GM12872 (cell line): ENCODE measurements at regions not wholly inside any gene's neighbourhood (a gene's known extent, or its start where the extent isn't known, plus 50 kb on each side); places are given as distances from the start of the nearest gene placed in this dataset.

Experiments
- CTCF ChIP-seq: IDR thresholded peaks from 3 replicates; pipeline ENCODE4 v1.5.1; 2011; ENCODE audit warnings: low read depth, mild to moderate bottlenecking, low read length, moderate library complexity; ENCODE audit not compliant: insufficient read depth

DNA sequence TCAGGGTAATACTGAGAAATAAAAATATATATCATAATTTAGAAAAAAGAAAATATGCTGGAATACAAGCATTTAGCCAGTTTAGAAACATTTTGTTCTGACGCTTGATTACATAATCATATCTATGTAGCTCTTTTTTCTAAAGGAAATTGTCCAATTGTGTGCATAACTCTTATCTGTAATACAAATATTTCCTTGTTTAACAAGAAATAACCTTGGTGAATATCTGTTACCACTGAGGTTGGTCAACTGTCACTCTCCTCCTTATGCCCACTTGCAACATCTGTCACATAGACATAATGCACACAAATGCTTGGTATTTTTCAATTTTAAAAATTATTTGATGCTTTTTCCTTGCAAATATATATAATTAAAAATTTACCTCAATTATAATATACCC, 609.7 kb downstream of the TLL1 start:
- no peak for TF ChIP-seq CTCF

- no peak for TF ChIP-seq CTCF
These were observed 618.6 kb downstream of the TLL1 start for GRCh38 chr4:166491635-166492034.

- TF ChIP-seq CTCF = no peak
These were observed 620.9 kb downstream of the TLL1 start for GRCh38 chr4:166493924-166494345.

GRCh38 chr4:166498546-166498945, 625.5 kb downstream of the TLL1 start:
- no peak for TF ChIP-seq CTCF

- no peak for TF ChIP-seq CTCF
These were observed 626.8 kb downstream of the TLL1 start for GRCh38 chr4:166499820-166500219.

GRCh38 chr4:166501941-166502382, 628.9 kb downstream of the TLL1 start:
- TF ChIP-seq CTCF = peak; percentile 42; the same call in 2 of the 3 replicates

- TF ChIP-seq CTCF = no peak
These were observed 629.6 kb downstream of the TLL1 start for GRCh38 chr4:166502660-166503059.

- TF ChIP-seq CTCF = no peak
These were observed 633.0 kb downstream of the TLL1 start for GRCh38 chr4:166506051-166506450.
